GM19239 (cell line): ENCODE measurements at regions not wholly inside any gene's neighbourhood (a gene's known extent, or its start where the extent isn't known, plus 50 kb on each side); places are given as distances from the start of the nearest gene placed in this dataset.

ENCODE experiments used
- DNase-seq: peaks from one replicate; pipeline ENCODE4 v3.0.0; 2011; ENCODE audit warnings: low spot score; ENCODE audit not compliant: insufficient read length
- FAIRE-seq: peaks from 2 replicates; lab custom pipeline; 2011; peaks lifted over from hg19 to GRCh38; lab: Jason Lieb, UNC

GRCh38 chr18:44411262-44411905 lies 269.3 kb upstream of the SETBP1 start:
- FAIRE-seq (no peak), DNase-seq (no peak)

- FAIRE-seq (no peak), DNase-seq (no peak)
Measured at GRCh38 chr18:44411976-44412375, 268.7 kb upstream of the SETBP1 start.

GRCh38 chr18:44423814-44424644 lies 256.7 kb upstream of the SETBP1 start:
- no peak for DNase-seq
- no peak for FAIRE-seq

- FAIRE-seq, result no peak
- no peak for DNase-seq
Measured at GRCh38 chr18:44424645-44425035, 256.0 kb upstream of the SETBP1 start.

GRCh38 chr18:44425161-44425560 lies 255.5 kb upstream of the SETBP1 start:
- FAIRE-seq, result no peak
- DNase-seq, result no peak

GRCh38 chr18:44437603-44438002 lies 243.1 kb upstream of the SETBP1 start:
- DNase-seq (no peak), FAIRE-seq (no peak)

- FAIRE-seq, result no peak
Measured at GRCh38 chr18:44450226-44450625, 230.5 kb upstream of the SETBP1 start.

GRCh38 chr18:44452346-44452745 lies 228.3 kb upstream of the SETBP1 start:
- FAIRE-seq (no peak), DNase-seq (no peak)

More at GRCh38 chr18:44450226-44450625, 230.5 kb upstream of the SETBP1 start:
- DNase-seq, result no peak

- FAIRE-seq (no peak), DNase-seq (no peak)
Measured at GRCh38 chr18:44453505-44453904, 227.2 kb upstream of the SETBP1 start.

- no peak for DNase-seq
- FAIRE-seq, result no peak
Measured at GRCh38 chr18:44458777-44459176, 221.9 kb upstream of the SETBP1 start.

GRCh38 chr18:44464398-44465180 lies 216.1 kb upstream of the SETBP1 start:
- FAIRE-seq (no peak), DNase-seq (no peak)

GRCh38 chr18:44465381-44465841 lies 215.3 kb upstream of the SETBP1 start:
- no peak for FAIRE-seq
- DNase-seq, result no peak

GRCh38 chr18:44466997-44467396 lies 213.7 kb upstream of the SETBP1 start:
- DNase-seq (no peak), FAIRE-seq (no peak)

GRCh38 chr18:44467718-44468117 lies 213.0 kb upstream of the SETBP1 start:
- DNase-seq (no peak), FAIRE-seq (no peak)

- FAIRE-seq, result no peak
- DNase-seq, result no peak
Measured at GRCh38 chr18:44473394-44474066, 207.2 kb upstream of the SETBP1 start.

GRCh38 chr18:44474067-44474411 lies 206.6 kb upstream of the SETBP1 start:
- DNase-seq (no peak), FAIRE-seq (no peak)

GRCh38 chr18:44474591-44474990 lies 206.1 kb upstream of the SETBP1 start:
- no peak for FAIRE-seq
- no peak for DNase-seq

- FAIRE-seq (no peak), DNase-seq (no peak)
Measured at GRCh38 chr18:44482761-44483160, 197.9 kb upstream of the SETBP1 start.

- DNase-seq (no peak), FAIRE-seq (no peak)
Measured at GRCh38 chr18:44495151-44495550, 185.5 kb upstream of the SETBP1 start.

GRCh38 chr18:44497311-44497710 lies 183.4 kb upstream of the SETBP1 start:
- DNase-seq, result no peak
- no peak for FAIRE-seq
